Right atrium auricular region (tissue), 2 donors: ENCODE measurements at regions not wholly inside any gene's neighbourhood (a gene's known extent, or its start where the extent isn't known, plus 50 kb on each side); places are given as distances from the start of the nearest gene placed in this dataset.

ENCODE experiments used
- DNase-seq: peaks from one replicate; pipeline ENCODE4 v3.0.0-alpha.2; 2019; ENCODE audit warnings: low spot score
- H3K27ac ChIP-seq, 2 donors: fragments of 200-600 bp; sonication (generic); 1 replicate in 1 of 2; 2 replicates in 1 of 2; pipeline ENCODE4 v1.5.1; 2016 to 2019
- H3K27me3 ChIP-seq, 2 donors: fragments of 200-600 bp; sonication (generic); one replicate each; pipeline versions ENCODE4 v1.5.1 to v1.6.0; 2017 to 2019
- H3K36me3 ChIP-seq: fragments of 200-600 bp; sonication (generic); one replicate; pipeline ENCODE4 v1.5.1; 2016
- H3K4me1 ChIP-seq, 2 donors: fragments of 200-600 bp; sonication (generic); one replicate each; pipeline versions ENCODE4 v1.5.1 to v1.6.0; 2017 to 2019
- H3K4me3 ChIP-seq, 2 donors: fragments of 200-600 bp; sonication (generic); 1 replicate in 1 of 2; 2 replicates in 1 of 2; pipeline ENCODE4 v1.5.1; 2017 to 2019; ENCODE audit warnings: mild to moderate bottlenecking in 1 of 2, moderate library complexity in 1 of 2
- H3K9me3 ChIP-seq, 2 donors: fragments of 200-600 bp; sonication (generic); one replicate each; pipeline ENCODE4 v1.5.1; 2019
- TF ChIP-seq, protein P1 (sequence below), 2 donors: fragments of 200-600 bp; sonication (generic); IDR thresholded peaks; one replicate each; pipeline ENCODE4 v1.5.1; 2019; ENCODE audit warnings: antibody characterized with exemption in 2 of 2

DNA sequence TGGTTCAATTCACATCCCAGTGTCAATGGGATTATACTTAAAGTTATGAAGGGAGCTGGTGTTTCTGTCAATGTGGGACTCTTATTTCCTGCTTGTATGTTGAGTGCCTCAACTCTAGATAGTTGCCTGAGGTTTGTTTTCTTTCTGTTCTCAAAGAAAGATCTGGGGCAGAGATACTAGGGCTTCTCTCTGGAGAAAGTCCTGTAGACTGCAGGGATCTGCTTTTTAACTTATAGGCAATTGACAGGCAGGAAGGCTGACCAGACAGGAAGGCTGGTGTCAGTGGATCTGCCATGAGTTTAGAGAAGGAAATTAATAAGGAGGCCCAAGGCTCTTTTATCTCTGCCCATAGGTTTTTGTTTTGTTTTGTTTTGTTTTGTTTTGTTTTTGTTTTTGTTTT is 64.0 kb upstream of the PRKX start:
- H3K9me3 ChIP-seq, result no peaks in the 10 kb centered on the region
- no peaks in the 10 kb centered on the region for H3K4me1 ChIP-seq
- TF ChIP-seq, protein P1, sequence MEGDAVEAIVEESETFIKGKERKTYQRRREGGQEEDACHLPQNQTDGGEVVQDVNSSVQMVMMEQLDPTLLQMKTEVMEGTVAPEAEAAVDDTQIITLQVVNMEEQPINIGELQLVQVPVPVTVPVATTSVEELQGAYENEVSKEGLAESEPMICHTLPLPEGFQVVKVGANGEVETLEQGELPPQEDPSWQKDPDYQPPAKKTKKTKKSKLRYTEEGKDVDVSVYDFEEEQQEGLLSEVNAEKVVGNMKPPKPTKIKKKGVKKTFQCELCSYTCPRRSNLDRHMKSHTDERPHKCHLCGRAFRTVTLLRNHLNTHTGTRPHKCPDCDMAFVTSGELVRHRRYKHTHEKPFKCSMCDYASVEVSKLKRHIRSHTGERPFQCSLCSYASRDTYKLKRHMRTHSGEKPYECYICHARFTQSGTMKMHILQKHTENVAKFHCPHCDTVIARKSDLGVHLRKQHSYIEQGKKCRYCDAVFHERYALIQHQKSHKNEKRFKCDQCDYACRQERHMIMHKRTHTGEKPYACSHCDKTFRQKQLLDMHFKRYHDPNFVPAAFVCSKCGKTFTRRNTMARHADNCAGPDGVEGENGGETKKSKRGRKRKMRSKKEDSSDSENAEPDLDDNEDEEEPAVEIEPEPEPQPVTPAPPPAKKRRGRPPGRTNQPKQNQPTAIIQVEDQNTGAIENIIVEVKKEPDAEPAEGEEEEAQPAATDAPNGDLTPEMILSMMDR (IDR thresholded peaks at IDR 0.05), result no peak
- no peaks in the 10 kb centered on the region for H3K36me3 ChIP-seq
- no peak for DNase-seq
- no peak overlapping the region for H3K27ac ChIP-seq
- no peak overlapping the region for H3K4me3 ChIP-seq
- H3K27me3 ChIP-seq, result no peaks in the 10 kb centered on the region

DNA sequence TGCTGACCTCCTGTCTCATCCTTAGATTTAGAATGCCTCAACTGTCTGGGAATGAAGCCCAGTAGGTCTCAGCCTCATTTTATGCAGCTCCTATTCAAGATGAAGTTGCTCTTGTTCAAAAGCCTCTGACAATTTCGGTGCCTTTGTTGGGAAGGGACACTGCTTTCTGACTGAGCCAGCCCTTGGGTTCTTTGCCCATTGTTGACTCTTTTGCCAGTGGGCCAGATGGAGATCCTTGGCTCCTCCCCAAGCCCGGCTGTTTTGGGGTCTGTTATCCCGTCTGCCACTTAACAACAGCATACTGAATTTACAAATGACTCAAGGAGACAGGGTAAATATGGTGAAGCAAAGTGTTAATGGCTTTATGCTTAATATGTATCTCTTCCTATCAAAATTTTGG is 58.3 kb upstream of the PRKX start:
- no peak overlapping the region for H3K27ac ChIP-seq
- H3K36me3 ChIP-seq, result no peaks in the 10 kb centered on the region
- H3K27me3 ChIP-seq, result no peaks in the 10 kb centered on the region
- H3K9me3 ChIP-seq, result no peaks in the 10 kb centered on the region
- TF ChIP-seq, protein P1 (IDR thresholded peaks at IDR 0.05), result no peak
- H3K4me1 ChIP-seq, result no peaks in the 10 kb centered on the region
- DNase-seq, result no peak
- H3K4me3 ChIP-seq, result no peak overlapping the region

DNA sequence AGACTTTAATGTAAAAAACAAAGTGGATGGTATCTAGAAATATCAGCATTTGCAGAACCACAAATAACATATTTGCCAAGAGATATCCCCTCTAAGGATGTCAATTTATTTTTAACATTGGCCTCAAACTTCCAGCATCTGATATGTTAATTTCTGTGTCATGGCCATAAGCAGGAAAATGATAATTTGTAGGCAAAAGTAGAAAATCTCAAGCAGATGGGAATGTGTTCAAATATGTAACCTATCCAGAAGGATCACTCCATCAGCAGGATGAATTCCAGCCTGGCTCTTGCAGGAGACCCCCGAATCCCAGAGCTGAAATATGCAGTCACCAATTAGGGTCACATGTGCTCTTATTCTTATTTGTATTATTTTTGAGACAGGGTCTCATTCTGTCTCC is 55.4 kb upstream of the PRKX start:
- no peak for DNase-seq
- Histone ChIP-seq H3K9me3 (no peaks in the 10 kb centered on the region), H3K27me3 (no peaks in the 10 kb centered on the region), H3K4me1 (no peaks in the 10 kb centered on the region), H3K4me3 (no peak overlapping the region), H3K27ac (no peak overlapping the region), H3K36me3 (no peaks in the 10 kb centered on the region)
- TF ChIP-seq, protein P1 (IDR thresholded peaks at IDR 0.05), result no peak
